DOHH2 (cell line): ENCODE measurements at regions not wholly inside any gene's neighbourhood (a gene's known extent, or its start where the extent isn't known, plus 50 kb on each side); places are given as distances from the start of the nearest gene placed in this dataset.

ENCODE experiments used
- CTCF ChIP-seq: fragments of 200-600 bp; sonication (generic); IDR thresholded peaks from one replicate; pipeline ENCODE4 v1.5.1; 2014; ENCODE audit warnings: antibody characterized with exemption, mild to moderate bottlenecking, low read depth, low read length; ENCODE audit not compliant: poor library complexity, severe bottlenecking
- EZH2phosphoT487 ChIP-seq: fragments of 200-600 bp; sonication (generic); IDR thresholded peaks from 2 replicates; pipeline ENCODE4 v1.6.1; 2017; ENCODE audit warnings: borderline replicate concordance, mild to moderate bottlenecking, antibody characterized with exemption, low read length, moderate library complexity, mixed read lengths

GRCh38 chr6:868201-868600, 175.3 kb upstream of the EXOC2 start:
- no peak for TF ChIP-seq CTCF
- TF ChIP-seq EZH2phosphoT487: no peak
